ENCODE measurements at regions not wholly inside any gene's neighbourhood (a gene's known extent, or its start where the extent isn't known, plus 50 kb on each side); places are given as distances from the start of the nearest gene placed in this dataset.

DNA sequence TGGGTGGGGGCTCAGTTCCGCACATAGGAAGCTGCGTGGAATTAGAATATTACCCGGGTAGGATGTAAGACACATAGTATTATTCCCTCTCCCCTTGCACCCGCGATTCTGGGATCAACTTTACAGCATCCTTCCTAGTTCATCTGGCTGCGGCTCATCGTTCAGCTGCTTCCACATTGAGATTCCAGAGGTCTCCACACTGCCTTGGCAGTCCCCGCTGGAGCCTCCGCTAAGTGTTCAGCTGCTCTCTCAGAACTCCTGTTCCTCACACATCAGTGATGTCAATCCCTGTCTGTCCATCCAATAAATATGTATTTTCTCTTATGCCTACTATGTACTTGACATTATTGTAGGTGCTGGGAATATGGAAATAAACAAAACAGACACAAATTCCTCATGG lies 135.6 kb upstream of the SYT6 start:
- TF ChIP-seq, protein P1, sequence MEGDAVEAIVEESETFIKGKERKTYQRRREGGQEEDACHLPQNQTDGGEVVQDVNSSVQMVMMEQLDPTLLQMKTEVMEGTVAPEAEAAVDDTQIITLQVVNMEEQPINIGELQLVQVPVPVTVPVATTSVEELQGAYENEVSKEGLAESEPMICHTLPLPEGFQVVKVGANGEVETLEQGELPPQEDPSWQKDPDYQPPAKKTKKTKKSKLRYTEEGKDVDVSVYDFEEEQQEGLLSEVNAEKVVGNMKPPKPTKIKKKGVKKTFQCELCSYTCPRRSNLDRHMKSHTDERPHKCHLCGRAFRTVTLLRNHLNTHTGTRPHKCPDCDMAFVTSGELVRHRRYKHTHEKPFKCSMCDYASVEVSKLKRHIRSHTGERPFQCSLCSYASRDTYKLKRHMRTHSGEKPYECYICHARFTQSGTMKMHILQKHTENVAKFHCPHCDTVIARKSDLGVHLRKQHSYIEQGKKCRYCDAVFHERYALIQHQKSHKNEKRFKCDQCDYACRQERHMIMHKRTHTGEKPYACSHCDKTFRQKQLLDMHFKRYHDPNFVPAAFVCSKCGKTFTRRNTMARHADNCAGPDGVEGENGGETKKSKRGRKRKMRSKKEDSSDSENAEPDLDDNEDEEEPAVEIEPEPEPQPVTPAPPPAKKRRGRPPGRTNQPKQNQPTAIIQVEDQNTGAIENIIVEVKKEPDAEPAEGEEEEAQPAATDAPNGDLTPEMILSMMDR (IDR thresholded peaks at IDR 0.05; ENCODE audit: low read depth, low read length): no peak
- Histone ChIP-seq H3K36me3 (no peaks in the 10 kb centered on the region), H3K27ac (no peak overlapping the region), H3K9me3 (ENCODE audit: severe bottlenecking) (no peaks in the 10 kb centered on the region), H3K27me3 (ENCODE audit: insufficient read depth, low read depth, severe bottlenecking) (no peaks in the 10 kb centered on the region), H3K4me3 (ENCODE audit: low read depth, low read length) (no peak overlapping the region)
- no peak for DNase-seq

DNA sequence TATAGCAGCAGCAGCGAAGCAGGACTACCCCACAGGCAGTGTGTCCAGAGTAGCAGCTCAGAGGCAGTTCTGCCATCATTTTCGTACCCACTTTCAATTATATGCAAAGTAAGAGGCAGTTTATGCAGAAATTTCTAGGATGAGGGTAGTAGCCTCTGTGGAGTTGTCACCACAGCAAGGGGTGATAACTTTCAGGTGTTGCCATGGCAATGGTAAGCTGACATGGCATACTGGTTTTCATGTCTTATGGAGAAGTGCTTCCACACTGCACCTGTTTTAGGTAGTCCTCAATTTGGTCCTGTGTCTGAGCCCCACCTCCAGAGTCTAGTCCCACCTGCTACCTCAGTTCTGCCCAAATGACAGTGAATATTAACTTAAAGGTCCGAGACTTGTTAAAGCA lies 133.3 kb upstream of the SYT6 start:
- H3K4me3 ChIP-seq (ENCODE audit: low read depth, low read length): no peak overlapping the region
- no peak overlapping the region for H3K27ac ChIP-seq
- no peaks in the 10 kb centered on the region for H3K9me3 ChIP-seq (ENCODE audit: severe bottlenecking)
- no peaks in the 10 kb centered on the region for H3K27me3 ChIP-seq (ENCODE audit: insufficient read depth, low read depth, severe bottlenecking)
- TF ChIP-seq, protein P1 (IDR thresholded peaks at IDR 0.05; ENCODE audit: low read depth, low read length): no peak
- DNase-seq: no peak
- no peaks in the 10 kb centered on the region for H3K36me3 ChIP-seq

DNA sequence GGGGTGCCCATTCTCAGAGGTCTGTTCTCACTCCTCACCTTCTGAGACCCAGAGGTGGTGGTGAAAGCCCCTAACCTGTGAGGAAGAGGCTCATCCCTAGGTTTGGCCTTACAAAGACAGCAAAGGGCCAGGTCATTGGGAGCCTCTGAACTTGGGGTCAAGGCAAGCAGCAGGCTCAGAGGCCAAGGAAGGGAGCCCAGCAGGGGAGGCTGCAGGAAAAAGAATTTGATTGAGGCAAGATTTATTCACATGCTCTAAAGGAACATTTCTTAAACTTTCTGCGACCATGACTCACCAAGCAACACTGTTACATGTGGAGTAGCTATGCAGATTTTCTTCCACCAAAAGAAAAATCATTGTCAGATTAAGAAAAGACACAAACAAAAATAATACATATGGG lies 132.5 kb upstream of the SYT6 start:
- Histone ChIP-seq H3K9me3 (ENCODE audit: severe bottlenecking) (no peaks in the 10 kb centered on the region), H3K27me3 (ENCODE audit: insufficient read depth, low read depth, severe bottlenecking) (no peaks in the 10 kb centered on the region), H3K27ac (no peak overlapping the region), H3K36me3 (no peaks in the 10 kb centered on the region), H3K4me3 (ENCODE audit: low read depth, low read length) (no peak overlapping the region)
- DNase-seq: no peak
- TF ChIP-seq, protein P1 (IDR thresholded peaks at IDR 0.05; ENCODE audit: low read depth, low read length): no peak

DNA sequence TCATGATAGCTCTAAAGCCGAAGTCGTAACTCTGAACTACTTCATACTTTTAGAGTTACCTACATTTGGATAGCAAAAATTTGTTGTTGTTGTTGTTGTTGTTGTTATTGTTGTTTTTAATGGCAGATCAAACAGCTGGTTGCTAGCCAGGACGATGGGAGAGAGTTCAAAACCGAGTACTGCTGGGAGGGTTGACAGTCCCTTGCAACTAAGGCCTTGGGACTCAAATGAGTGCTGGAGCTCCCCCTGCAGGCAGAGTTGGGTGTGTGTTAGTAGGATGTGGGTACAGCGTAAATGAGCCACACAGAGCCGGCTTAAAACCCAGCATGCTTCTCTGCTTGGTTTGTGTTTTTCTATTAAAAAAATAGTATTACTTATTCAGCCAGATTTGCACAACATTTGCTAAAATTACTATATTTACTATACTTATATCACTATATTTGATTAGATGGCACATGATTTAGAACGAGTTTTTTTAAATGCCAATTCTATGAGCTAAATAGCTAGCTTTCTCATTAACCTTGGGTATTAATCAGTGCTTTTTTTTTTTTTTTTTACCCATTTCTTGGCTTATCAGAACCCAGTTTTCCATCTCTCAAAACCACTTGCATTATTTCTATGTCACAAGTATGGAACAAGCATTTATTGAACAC lies 129.2 kb upstream of the SYT6 start:
- Histone ChIP-seq H3K9me3 (ENCODE audit: severe bottlenecking) (no peaks in the 10 kb centered on the region), H3K27ac (no peak overlapping the region), H3K4me3 (ENCODE audit: low read depth, low read length) (no peak overlapping the region), H3K27me3 (ENCODE audit: insufficient read depth, low read depth, severe bottlenecking) (no peaks in the 10 kb centered on the region), H3K36me3 (no peaks in the 10 kb centered on the region)
- peak; percentile 90 for DNase-seq
- TF ChIP-seq, protein P1 (IDR thresholded peaks at IDR 0.05; ENCODE audit: low read depth, low read length): peak; percentile 88

DNA sequence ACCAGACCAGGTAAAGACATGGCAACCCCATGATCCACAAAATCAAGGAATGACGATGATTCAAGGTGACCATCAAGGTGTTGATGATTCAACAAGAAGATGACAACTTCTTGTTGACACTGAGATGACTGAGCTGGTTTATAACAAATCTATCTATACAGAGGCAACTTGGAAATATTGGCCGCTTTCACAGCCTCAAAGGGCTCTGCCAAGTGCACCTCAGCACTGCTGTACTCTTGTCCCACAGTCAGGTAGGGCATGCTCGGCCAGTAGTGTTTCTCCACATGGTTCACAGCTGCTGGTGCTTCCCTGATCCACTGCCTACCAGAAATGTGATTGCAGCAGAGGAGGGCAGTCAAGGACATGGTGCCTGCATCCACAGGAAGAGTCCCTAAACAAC lies 125.2 kb upstream of the SYT6 start:
- TF ChIP-seq, protein P1 (IDR thresholded peaks at IDR 0.05; ENCODE audit: low read depth, low read length): no peak
- no peaks in the 10 kb centered on the region for H3K27me3 ChIP-seq (ENCODE audit: insufficient read depth, low read depth, severe bottlenecking)
- no peak overlapping the region for H3K27ac ChIP-seq
- H3K4me3 ChIP-seq (ENCODE audit: low read depth, low read length): no peak overlapping the region
- H3K9me3 ChIP-seq (ENCODE audit: severe bottlenecking): no peaks in the 10 kb centered on the region
- no peak for DNase-seq
- H3K36me3 ChIP-seq: no peaks in the 10 kb centered on the region

DNA sequence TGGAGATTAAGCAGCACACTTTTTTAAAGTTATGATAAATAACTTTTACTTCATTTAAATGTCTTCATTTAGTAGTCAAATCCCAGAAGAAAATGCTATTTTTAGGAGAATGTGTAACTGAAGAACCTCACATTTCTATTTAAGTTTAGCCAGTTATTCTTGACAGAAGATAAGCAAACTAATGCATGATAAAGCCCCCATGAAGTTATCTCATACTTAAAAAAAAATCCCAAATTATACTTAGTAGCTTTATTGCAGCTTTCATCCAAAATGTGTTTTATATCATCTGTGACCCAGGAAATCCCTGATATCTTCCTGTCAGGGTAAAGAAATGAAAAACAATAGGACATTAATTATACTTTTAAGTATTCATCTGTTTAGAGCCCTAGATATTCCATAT lies 124.8 kb upstream of the SYT6 start:
- no peak for DNase-seq
- Histone ChIP-seq H3K36me3 (no peaks in the 10 kb centered on the region), H3K27ac (no peak overlapping the region), H3K9me3 (ENCODE audit: severe bottlenecking) (no peaks in the 10 kb centered on the region), H3K4me3 (ENCODE audit: low read depth, low read length) (no peak overlapping the region), H3K27me3 (ENCODE audit: insufficient read depth, low read depth, severe bottlenecking) (no peaks in the 10 kb centered on the region)
- TF ChIP-seq, protein P1 (IDR thresholded peaks at IDR 0.05; ENCODE audit: low read depth, low read length): no peak
